Motor neuron (in vitro differentiated cells): ENCODE measurements at regions not wholly inside any gene's neighbourhood (a gene's known extent, or its start where the extent isn't known, plus 50 kb on each side); places are given as distances from the start of the nearest gene placed in this dataset.

Experiments used
- ATAC-seq, 8 experiments: fragments of 200-7000 bp; cut with Tn5 transposase; replicated peaks in 6 of 8; 2 replicates each; pipeline ENCODE4 v1.8.0; 2021; ENCODE audit warnings: mild to moderate bottlenecking in 8 of 8, moderate library complexity in 8 of 8
- H3K27ac ChIP-seq, 2 donors: fragments of 250-450 bp; sonication (Bioruptor Pico); 2 replicates each; pipeline ENCODE4 v1.9.0; 2021; ENCODE audit warnings: antibody characterized with exemption in 2 of 2, mild to moderate bottlenecking in 2 of 2, moderate library complexity in 1 of 2
- H3K4me1 ChIP-seq, 2 donors: fragments of 250-450 bp; sonication (Bioruptor Pico); replicated peaks in 1 of 2; 2 replicates each; pipeline ENCODE4 v1.6.1; 2021; ENCODE audit warnings: antibody characterized with exemption in 2 of 2, mild to moderate bottlenecking in 2 of 2, moderate library complexity in 1 of 2
- H3K4me3 ChIP-seq, 5 donors: fragments of 250-450 bp; sonication (Bioruptor Pico); 2 replicates each; pipeline ENCODE4 v1.9.0; 2021; ENCODE audit warnings: antibody characterized with exemption in 5 of 5, mild to moderate bottlenecking in 5 of 5, moderate library complexity in 4 of 5
- WGBS, 10 experiments: fragments of 450-650 bp; shearing (Covaris generic); methylation state at CpG; one replicate each; pipeline ENCODE4 v1.0.0; 2022; 5-methylcytosine and 5-hydroxymethylcytosine counted together
- in situ Hi-C, 9 experiments: fragments of 400-800 bp; cut with MboI; loops; one replicate each; pipeline ENCODE4 v1.15.0; 2021; ENCODE audit warnings: low sequenced_read_pairs in 9 of 9, low pct_unique_long_range_greater_than_20kb in 2 of 9; ENCODE audit not compliant: unreplicated experiment in 9 of 9

DNA sequence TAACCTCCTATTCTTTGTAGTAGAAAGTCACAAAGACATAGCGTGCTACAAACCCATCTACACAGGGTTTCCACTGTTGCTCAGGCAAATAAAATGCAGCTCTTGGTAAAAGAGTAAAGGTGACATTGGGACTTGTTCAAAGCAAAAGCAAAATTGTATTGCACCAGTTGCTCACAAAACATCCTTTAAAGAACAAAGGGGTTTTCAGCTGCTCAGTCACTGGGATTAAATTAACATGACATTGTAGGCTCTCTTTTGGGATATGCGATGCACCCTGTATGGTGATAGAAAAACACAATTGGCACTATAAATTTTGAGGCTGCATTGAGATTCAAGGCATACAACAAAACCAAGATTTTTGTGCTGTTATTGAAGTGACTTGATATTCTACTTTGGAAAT is 447.3 kb upstream of the CNTN3 start:
- 0 to 86% (median 58%) methylated on average over 1 to 2 of the region's 2 CpGs; no CpG with 5 or more reads in 2 of the 10 experiments for WGBS, 10 experiments
- Histone ChIP-seq H3K4me1 (peaks cover 0 to 6% of the 10 kb centered on the region in 2 donors), H3K27ac (no peak overlapping the region), H3K4me3 (no peak overlapping the region)
- in situ Hi-C loops, result no loop called here
- ATAC-seq, result no peak

- Histone ChIP-seq H3K4me3 (no peak overlapping the region), H3K4me1 (no peaks in the 10 kb centered on the region), H3K27ac (no peak overlapping the region)
- 50 to 100% (median 100%) methylated on average over 1 of the region's 1 CpG; no CpG with 5 or more reads in 1 of the 10 experiments for WGBS, 10 experiments
- in situ Hi-C loops, result no loop called here
- no peak for ATAC-seq
Observed at GRCh38 chr3:75075158-75075557, 460.7 kb upstream of the CNTN3 start.

DNA sequence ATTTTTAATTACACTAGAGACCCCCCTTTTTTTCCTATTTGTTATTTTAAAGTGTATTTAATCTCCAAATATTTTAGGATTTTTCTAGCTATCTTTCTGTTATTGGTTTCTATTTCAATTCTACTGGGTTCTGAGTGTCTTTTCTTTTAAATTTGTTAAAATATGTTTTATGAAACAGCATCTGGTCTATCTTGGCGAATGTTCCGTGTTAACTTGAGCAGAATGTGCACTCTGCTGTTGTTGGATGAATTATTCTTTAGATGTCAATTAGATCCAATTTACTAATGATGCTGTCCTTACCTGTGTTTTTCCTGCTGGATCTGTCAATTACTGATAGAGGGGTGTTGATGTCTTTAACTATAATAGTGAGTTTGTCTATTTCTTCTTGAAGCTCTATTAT is 462.0 kb upstream of the CNTN3 start:
- Histone ChIP-seq H3K4me1 (no peaks in the 10 kb centered on the region), H3K4me3 (no peak overlapping the region), H3K27ac (no peak overlapping the region)
- WGBS, 10 experiments, result 4 to 100% (median 80%) methylated on average over 2 of the region's 2 CpGs
- in situ Hi-C loops, result no loop called here
- no peak for ATAC-seq

DNA sequence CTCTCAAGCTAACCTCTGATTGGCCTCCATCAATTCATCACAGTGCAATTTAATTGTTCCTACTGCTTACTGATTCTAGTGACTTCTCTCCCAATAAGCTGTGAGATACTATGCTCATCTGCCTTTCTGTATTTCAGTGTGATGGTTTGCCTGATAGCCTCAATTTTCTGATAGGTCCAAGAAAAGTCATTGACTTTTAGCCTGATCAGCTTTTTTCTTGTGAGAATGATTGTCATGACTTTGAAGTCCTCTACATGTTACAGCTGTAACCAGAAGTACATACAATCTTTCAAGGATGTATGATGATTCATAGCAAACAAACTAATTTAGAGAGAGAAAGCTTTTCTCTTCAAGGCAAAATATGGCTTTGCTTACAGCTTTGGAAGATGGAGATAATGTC is 463.8 kb upstream of the CNTN3 start:
- no peak for ATAC-seq
- Histone ChIP-seq H3K4me3 (no peak overlapping the region), H3K4me1 (no peaks in the 10 kb centered on the region), H3K27ac (no peak overlapping the region)
- in situ Hi-C loops, result no loop called here

GRCh38 chr3:75082845-75083244 is 468.4 kb upstream of the CNTN3 start:
- in situ Hi-C loops, result no loop called here
- WGBS, 10 experiments, result 61 to 100% (median 96%) methylated on average over 1 to 4 of the region's 4 CpGs
- no peak for ATAC-seq
- Histone ChIP-seq H3K27ac (no peak overlapping the region), H3K4me3 (no peak overlapping the region), H3K4me1 (no peaks in the 10 kb centered on the region)

GRCh38 chr3:75089841-75090240 is 475.4 kb upstream of the CNTN3 start:
- no peak overlapping the region for H3K27ac ChIP-seq
- WGBS, 10 experiments, result 48 to 100% (median 89%) methylated on average over 2 to 3 of the region's 3 CpGs; no CpG with 5 or more reads in 2 of the 10 experiments
- H3K4me3 ChIP-seq, result no peak overlapping the region
- in situ Hi-C loops, result no loop called here
- no peak for ATAC-seq
- no peaks in the 10 kb centered on the region for H3K4me1 ChIP-seq

GRCh38 chr3:75101329-75102147 is 487.1 kb upstream of the CNTN3 start:
- 0 to 74% (median 29%) methylated on average over 1 to 4 of the region's 11 CpGs; no CpG with 5 or more reads in 3 of the 10 experiments for WGBS, 10 experiments
- peak in 5 of 8 experiments; percentile 70 to 91 (median 83) for ATAC-seq
- peaks cover 0 to 5% of the 10 kb centered on the region in 2 donors for H3K4me1 ChIP-seq
- no peak overlapping the region for H3K4me3 ChIP-seq
- H3K27ac ChIP-seq, result no peak overlapping the region
- in situ Hi-C loops, result no loop called here

GRCh38 chr3:75110741-75111140 is 496.3 kb upstream of the CNTN3 start:
- H3K4me1 ChIP-seq, result no peaks in the 10 kb centered on the region
- peak in 1 of 8 experiments; percentile 36 for ATAC-seq
- no peak overlapping the region for H3K27ac ChIP-seq
- H3K4me3 ChIP-seq, result no peak overlapping the region
- in situ Hi-C loops, result no loop called here
- 0 to 100% (median 87%) methylated on average over 1 of the region's 1 CpG; no CpG with 5 or more reads in 2 of the 10 experiments for WGBS, 10 experiments

- H3K4me3 ChIP-seq, result no peak overlapping the region
- in situ Hi-C loops, result no loop called here
- ATAC-seq, result no peak
- H3K4me1 ChIP-seq, result no peaks in the 10 kb centered on the region
- H3K27ac ChIP-seq, result no peak overlapping the region
- 8 to 100% (median 88%) methylated on average over 2 of the region's 2 CpGs for WGBS, 10 experiments
Observed at GRCh38 chr3:75115695-75116094, 501.2 kb upstream of the CNTN3 start.

DNA sequence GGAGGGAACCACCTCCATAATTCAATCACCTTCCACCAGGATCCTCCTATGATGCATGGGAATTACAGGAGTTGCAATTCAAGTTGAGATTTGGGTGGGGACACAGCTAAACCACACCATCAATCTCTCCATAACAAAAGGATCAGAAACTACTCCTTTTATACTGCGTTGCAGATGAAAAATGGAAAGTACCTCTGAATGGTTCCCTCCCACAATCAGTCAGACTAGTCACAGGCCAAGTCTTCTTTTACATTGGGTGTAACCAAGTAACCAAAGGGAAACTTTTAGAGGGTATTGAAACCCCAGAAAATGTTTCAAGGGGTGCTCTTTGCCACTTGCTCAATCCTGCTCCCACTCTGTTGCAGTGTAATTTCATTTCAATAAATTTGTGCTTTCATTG is 504.3 kb upstream of the CNTN3 start:
- 20 to 80% (median 63%) methylated on average over 1 of the region's 1 CpG; no CpG with 5 or more reads in 5 of the 10 experiments for WGBS, 10 experiments
- Histone ChIP-seq H3K4me3 (no peak overlapping the region), H3K27ac (no peak overlapping the region), H3K4me1 (no peaks in the 10 kb centered on the region)
- in situ Hi-C loops, result no loop called here
- peak in 2 of 8 experiments; percentile 35 to 99 for ATAC-seq

DNA sequence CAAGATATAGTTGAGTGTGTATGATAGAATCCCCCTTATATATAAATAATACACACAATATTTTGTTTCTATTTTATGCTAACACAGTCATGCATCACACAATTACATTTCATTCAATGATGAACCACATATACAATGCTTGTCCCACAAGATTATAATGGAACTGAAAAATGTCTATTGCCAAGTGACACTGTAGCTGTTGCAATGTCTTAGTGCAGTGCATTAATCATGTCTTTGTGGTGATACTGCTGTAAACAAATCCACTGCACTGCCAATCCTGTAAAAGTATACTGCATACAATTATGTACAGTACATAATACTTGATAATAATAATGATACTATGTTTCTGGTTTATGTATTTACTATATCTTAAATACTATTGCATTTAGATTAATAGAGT is 512.1 kb upstream of the CNTN3 start:
- in situ Hi-C loops, result no loop called here
- Histone ChIP-seq H3K4me1 (no peaks in the 10 kb centered on the region), H3K27ac (no peak overlapping the region), H3K4me3 (no peak overlapping the region)
- peak in 4 of 8 experiments; percentile 44 to 76 (median 58) for ATAC-seq

- in situ Hi-C loops, result no loop called here
- 0 to 100% (median 67%) methylated on average over 1 to 2 of the region's 2 CpGs; no CpG with 5 or more reads in 1 of the 10 experiments for WGBS, 10 experiments
- H3K4me1 ChIP-seq, result no peaks in the 10 kb centered on the region
- H3K27ac ChIP-seq, result no peak overlapping the region
- ATAC-seq, result peak in 3 of 8 experiments; percentile 42 to 71 (median 45)
- no peak overlapping the region for H3K4me3 ChIP-seq
Observed at GRCh38 chr3:75129101-75129500, 514.6 kb upstream of the CNTN3 start.

- no peak overlapping the region for H3K4me3 ChIP-seq
- 32 to 100% (median 61%) methylated on average over 2 to 9 of the region's 14 CpGs; no CpG with 5 or more reads in 3 of the 10 experiments for WGBS, 10 experiments
- H3K27ac ChIP-seq, result no peak overlapping the region
- in situ Hi-C loops, result no loop called here
- ATAC-seq, result no peak
- no peaks in the 10 kb centered on the region for H3K4me1 ChIP-seq
Observed at GRCh38 chr3:75136100-75136897, 521.8 kb upstream of the CNTN3 start.
